ENCODE measurements at regions not wholly inside any gene's neighbourhood (a gene's known extent, or its start where the extent isn't known, plus 50 kb on each side); places are given as distances from the start of the nearest gene placed in this dataset.

GRCh38 chr3:189394599-189395121 is 222.9 kb downstream of the TPRG1 start:
- CTCF ChIA-PET, result no interaction called here
- Mint-ChIP-seq H3K9me3 (peaks cover 5% of the 10 kb centered on the region), H3K4me3 (no peak overlapping the region), H3K4me1 (no peaks in the 10 kb centered on the region), H3K27me3 (ENCODE audit: low read depth) (no peaks in the 10 kb centered on the region), H3K27ac (no peak overlapping the region), H3K36me3 (no peaks in the 10 kb centered on the region)
- DNase-seq (ENCODE audit: low spot score) (no peak), ATAC-seq (no peak)
- POLR2A ChIA-PET, result no interaction called here
- TF ChIP-seq CREM (CRISPR knock-in tag; IDR thresholded peaks at IDR 0.05) (no peak), JAZF1 (CRISPR knock-in tag; IDR thresholded peaks at IDR 0.05) (no peak), E2F5 (CRISPR knock-in tag; IDR thresholded peaks at IDR 0.05) (no peak), ATF2 (CRISPR knock-in tag; IDR thresholded peaks at IDR 0.05; ENCODE audit: borderline replicate concordance, low read depth) (no peak), MAX (CRISPR knock-in tag; IDR thresholded peaks at IDR 0.05) (no peak), FOXK1 (CRISPR knock-in tag; IDR thresholded peaks at IDR 0.05) (no peak), SMAD3 (CRISPR knock-in tag; IDR thresholded peaks at IDR 0.05; ENCODE audit: borderline replicate concordance) (no peak), HMGA2 (CRISPR knock-in tag; IDR thresholded peaks at IDR 0.05) (no peak), RORB (CRISPR knock-in tag; IDR thresholded peaks at IDR 0.05) (no peak), RELA (CRISPR knock-in tag; IDR thresholded peaks at IDR 0.05; ENCODE audit: borderline replicate concordance) (no peak), ZNF396 (CRISPR knock-in tag; IDR thresholded peaks at IDR 0.05; ENCODE audit: borderline replicate concordance) (no peak)
- TF ChIP-seq, protein P1, sequence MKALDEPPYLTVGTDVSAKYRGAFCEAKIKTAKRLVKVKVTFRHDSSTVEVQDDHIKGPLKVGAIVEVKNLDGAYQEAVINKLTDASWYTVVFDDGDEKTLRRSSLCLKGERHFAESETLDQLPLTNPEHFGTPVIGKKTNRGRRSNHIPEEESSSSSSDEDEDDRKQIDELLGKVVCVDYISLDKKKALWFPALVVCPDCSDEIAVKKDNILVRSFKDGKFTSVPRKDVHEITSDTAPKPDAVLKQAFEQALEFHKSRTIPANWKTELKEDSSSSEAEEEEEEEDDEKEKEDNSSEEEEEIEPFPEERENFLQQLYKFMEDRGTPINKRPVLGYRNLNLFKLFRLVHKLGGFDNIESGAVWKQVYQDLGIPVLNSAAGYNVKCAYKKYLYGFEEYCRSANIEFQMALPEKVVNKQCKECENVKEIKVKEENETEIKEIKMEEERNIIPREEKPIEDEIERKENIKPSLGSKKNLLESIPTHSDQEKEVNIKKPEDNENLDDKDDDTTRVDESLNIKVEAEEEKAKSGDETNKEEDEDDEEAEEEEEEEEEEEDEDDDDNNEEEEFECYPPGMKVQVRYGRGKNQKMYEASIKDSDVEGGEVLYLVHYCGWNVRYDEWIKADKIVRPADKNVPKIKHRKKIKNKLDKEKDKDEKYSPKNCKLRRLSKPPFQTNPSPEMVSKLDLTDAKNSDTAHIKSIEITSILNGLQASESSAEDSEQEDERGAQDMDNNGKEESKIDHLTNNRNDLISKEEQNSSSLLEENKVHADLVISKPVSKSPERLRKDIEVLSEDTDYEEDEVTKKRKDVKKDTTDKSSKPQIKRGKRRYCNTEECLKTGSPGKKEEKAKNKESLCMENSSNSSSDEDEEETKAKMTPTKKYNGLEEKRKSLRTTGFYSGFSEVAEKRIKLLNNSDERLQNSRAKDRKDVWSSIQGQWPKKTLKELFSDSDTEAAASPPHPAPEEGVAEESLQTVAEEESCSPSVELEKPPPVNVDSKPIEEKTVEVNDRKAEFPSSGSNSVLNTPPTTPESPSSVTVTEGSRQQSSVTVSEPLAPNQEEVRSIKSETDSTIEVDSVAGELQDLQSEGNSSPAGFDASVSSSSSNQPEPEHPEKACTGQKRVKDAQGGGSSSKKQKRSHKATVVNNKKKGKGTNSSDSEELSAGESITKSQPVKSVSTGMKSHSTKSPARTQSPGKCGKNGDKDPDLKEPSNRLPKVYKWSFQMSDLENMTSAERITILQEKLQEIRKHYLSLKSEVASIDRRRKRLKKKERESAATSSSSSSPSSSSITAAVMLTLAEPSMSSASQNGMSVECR (CRISPR knock-in tag; IDR thresholded peaks at IDR 0.05; ENCODE audit: borderline replicate concordance), result no peak
- TF ChIP-seq, protein P2, sequence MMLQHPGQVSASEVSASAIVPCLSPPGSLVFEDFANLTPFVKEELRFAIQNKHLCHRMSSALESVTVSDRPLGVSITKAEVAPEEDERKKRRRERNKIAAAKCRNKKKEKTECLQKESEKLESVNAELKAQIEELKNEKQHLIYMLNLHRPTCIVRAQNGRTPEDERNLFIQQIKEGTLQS (CRISPR knock-in tag; conservative IDR thresholded peaks at IDR 0.05), result no peak
- TF ChIP-seq, protein P3, sequence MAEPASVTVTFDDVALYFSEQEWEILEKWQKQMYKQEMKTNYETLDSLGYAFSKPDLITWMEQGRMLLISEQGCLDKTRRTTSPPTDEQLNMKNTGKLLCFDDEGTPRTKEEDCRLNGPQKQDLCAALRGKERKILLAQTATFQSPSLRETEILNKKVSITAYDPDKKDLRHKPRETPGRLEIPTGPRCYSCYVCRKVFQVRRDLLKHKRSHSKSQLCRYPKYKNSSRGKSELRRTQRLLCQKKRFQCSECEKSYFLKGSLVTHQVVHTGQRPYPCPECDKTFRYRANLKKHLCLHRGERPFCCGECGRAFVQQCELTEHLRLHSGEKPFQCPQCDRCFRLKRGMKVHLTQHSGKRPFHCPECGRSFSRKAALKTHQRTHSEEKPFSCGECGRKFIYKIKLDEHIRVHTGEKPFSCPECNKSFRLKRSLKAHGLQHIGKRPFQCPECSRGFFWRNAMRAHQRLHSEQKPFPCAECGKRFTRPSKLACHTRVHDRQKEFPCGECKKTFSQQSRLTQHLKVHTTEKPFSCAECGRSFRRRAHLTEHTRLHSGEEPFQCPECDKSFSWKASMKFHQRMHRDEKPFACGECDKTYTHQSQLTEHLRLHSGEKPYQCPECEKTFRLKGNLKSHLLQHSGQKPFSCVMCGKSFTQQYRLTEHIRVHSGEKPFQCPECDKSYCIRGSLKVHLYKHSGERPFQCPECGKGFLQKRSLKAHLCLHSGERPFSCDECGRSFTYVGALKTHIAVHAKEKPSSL (CRISPR knock-in tag; conservative IDR thresholded peaks at IDR 0.05), result no peak

- POLR2A ChIA-PET, result no interaction called here
- DNase-seq (ENCODE audit: low spot score) (no peak), ATAC-seq (no peak)
- Mint-ChIP-seq H3K4me3 (no peak overlapping the region), H3K27ac (no peak overlapping the region), H3K9me3 (peaks cover 5% of the 10 kb centered on the region), H3K27me3 (ENCODE audit: low read depth) (no peaks in the 10 kb centered on the region), H3K36me3 (no peaks in the 10 kb centered on the region), H3K4me1 (no peaks in the 10 kb centered on the region)
- CTCF ChIA-PET, result no interaction called here
- TF ChIP-seq, protein P1 (CRISPR knock-in tag; IDR thresholded peaks at IDR 0.05; ENCODE audit: borderline replicate concordance), result no peak
- TF ChIP-seq MXD4 (CRISPR knock-in tag; IDR thresholded peaks at IDR 0.05; ENCODE audit: borderline replicate concordance) (no peak), GTF2I (CRISPR knock-in tag; conservative IDR thresholded peaks at IDR 0.05) (no peak)
- TF ChIP-seq, protein P4, sequence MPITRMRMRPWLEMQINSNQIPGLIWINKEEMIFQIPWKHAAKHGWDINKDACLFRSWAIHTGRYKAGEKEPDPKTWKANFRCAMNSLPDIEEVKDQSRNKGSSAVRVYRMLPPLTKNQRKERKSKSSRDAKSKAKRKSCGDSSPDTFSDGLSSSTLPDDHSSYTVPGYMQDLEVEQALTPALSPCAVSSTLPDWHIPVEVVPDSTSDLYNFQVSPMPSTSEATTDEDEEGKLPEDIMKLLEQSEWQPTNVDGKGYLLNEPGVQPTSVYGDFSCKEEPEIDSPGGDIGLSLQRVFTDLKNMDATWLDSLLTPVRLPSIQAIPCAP (CRISPR knock-in tag; IDR thresholded peaks at IDR 0.05), result no peak
- TF ChIP-seq, protein P5, sequence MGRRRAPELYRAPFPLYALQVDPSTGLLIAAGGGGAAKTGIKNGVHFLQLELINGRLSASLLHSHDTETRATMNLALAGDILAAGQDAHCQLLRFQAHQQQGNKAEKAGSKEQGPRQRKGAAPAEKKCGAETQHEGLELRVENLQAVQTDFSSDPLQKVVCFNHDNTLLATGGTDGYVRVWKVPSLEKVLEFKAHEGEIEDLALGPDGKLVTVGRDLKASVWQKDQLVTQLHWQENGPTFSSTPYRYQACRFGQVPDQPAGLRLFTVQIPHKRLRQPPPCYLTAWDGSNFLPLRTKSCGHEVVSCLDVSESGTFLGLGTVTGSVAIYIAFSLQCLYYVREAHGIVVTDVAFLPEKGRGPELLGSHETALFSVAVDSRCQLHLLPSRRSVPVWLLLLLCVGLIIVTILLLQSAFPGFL (CRISPR knock-in tag; IDR thresholded peaks at IDR 0.05; ENCODE audit: borderline replicate concordance), result no peak
These were observed 224.1 kb downstream of the TPRG1 start for GRCh38 chr3:189395825-189396224.

All from WTC11 (cell line).